WTC11 (cell line): ENCODE measurements at regions not wholly inside any gene's neighbourhood (a gene's known extent, or its start where the extent isn't known, plus 50 kb on each side); places are given as distances from the start of the nearest gene placed in this dataset.

Experiments used
- CTCF ChIP-seq: fragments of 200-600 bp; IDR thresholded peaks from 2 replicates; pipeline ENCODE4 v1.8.0; 2022; ENCODE audit warnings: antibody characterized with exemption
- SMAD3 ChIP-seq: sonication (generic); formaldehyde crosslinking; IDR thresholded peaks from 2 replicates; pipeline ENCODE4 v1.8.0; 2022; ENCODE audit warnings: missing genetic modification reagents, mild to moderate bottlenecking, borderline replicate concordance
- ZNF121 ChIP-seq: sonication (generic); formaldehyde crosslinking; IDR thresholded peaks from 2 replicates; pipeline ENCODE4 v1.8.0; 2023; ENCODE audit warnings: missing genetic modification reagents

- TF ChIP-seq SMAD3 (no peak), CTCF (no peak), ZNF121 (CRISPR knock-in tag) (no peak)
Observed at GRCh38 chr4:43619219-43619618, 726.7 kb downstream of the GRXCR1 start.
